IPS-18c (cell line): ENCODE measurements at regions not wholly inside any gene's neighbourhood (a gene's known extent, or its start where the extent isn't known, plus 50 kb on each side); places are given as distances from the start of the nearest gene placed in this dataset.

ENCODE experiments used
- H3K4me3 ChIP-seq: 2 replicates; pipeline ENCODE4 v1.7.0; 2013; ENCODE audit warnings: low read depth, mild to moderate bottlenecking, low read length, moderate library complexity; ENCODE audit not compliant: insufficient read depth
- H3K9me3 ChIP-seq: one replicate; pipeline ENCODE4 v1.6.1; 2013; ENCODE audit warnings: mild to moderate bottlenecking, low read length, moderate library complexity; ENCODE audit not compliant: control insufficient read depth, insufficient read depth

DNA sequence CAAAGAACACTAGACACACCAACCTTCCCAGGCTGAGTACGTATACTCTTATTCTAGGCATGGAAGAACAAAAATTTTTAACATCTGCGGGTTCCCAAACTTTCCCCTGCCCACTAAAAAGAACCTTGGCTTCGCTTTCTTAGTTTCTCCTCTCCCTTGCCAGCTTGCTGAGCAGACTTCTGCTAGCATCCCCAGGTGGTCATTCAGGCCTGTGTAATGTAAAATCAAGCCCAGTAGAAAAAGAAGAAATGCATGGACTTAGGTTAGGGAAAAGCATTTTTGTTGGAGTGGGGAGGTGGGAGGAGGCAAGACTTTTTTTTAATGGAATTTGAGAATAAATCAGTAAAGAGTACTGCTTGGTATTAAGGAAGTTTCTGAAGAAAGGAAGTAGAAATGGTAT lies 331.0 kb upstream of the TLE4 start:
- Histone ChIP-seq H3K9me3 (no peaks in the 10 kb centered on the region), H3K4me3 (no peak overlapping the region)

DNA sequence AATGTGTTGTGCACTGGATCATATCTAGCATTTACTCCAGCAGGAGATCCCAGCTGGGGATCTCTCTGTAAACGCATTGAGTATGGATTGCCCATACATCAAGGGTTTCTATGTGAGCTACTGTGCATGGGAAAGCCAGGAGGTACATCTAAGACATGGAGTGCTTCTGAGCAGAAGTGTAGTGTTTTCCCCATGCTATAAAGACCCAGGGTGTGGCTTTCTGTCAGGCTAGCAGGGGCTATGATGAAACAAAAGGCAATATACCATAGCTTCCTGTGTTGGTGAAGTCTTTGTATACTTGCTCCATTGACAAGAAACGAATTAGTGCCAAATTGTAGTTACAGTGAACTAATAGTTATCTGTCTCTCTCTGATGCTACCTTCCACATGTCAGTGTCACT lies 329.3 kb upstream of the TLE4 start:
- H3K4me3 ChIP-seq: no peak overlapping the region
- no peaks in the 10 kb centered on the region for H3K9me3 ChIP-seq

DNA sequence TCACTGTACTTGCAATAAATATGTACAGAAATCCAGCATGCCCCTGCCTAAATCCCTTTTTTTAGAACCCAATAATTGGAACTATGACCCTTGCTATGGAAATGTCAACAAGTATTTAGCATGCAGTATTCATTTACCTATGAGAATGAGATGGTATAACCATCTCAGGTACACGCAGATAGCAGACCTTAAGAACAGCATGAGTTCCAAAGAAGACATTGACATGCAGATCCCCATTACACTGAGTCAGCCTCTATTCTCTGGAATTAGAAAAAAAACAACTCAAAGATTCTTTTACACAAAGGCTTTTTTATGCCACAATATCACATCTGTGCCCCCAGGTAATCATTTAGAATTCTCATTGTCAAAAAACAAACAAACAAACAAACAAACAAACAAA lies 325.6 kb upstream of the TLE4 start:
- H3K4me3 ChIP-seq: no peak overlapping the region
- H3K9me3 ChIP-seq: no peaks in the 10 kb centered on the region

DNA sequence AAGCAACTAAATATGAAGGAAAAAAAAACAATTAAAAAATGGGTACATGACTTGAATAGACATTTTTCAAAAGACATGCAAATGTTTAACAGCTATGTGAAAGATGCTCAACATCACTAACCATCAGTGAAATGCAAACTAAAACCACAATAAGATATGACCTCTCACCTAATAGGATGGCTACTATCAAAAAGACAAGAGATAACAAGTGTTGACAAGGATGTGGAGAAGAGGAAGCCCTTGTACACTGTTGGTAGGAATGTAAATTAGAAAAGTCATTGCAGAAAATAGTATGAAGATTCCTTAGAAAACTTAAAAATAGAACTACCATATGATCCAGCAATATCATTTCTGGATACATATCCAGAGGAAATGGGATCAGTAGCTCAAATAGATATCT lies 324.7 kb upstream of the TLE4 start:
- H3K9me3 ChIP-seq: no peaks in the 10 kb centered on the region
- no peak overlapping the region for H3K4me3 ChIP-seq

DNA sequence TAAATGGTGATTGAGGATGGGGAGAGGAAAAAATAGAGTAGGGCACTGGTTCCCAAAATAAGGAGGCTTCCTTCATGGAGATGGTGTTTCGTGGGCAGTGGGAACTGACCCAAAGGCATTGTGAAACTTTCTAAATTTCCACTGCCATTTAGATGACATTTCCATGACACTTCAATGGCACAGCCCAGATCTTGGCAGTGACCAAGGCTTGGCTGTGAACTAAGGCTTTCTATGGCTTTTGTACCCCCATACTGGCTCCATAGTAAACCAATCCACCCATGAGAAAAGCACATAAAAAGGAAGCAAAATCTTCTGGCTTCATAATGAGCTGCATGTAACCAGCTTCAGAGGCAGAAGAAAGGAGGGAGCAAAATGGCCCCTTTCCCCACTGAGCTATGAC lies 321.0 kb upstream of the TLE4 start:
- Histone ChIP-seq H3K4me3 (no peak overlapping the region), H3K9me3 (no peaks in the 10 kb centered on the region)

DNA sequence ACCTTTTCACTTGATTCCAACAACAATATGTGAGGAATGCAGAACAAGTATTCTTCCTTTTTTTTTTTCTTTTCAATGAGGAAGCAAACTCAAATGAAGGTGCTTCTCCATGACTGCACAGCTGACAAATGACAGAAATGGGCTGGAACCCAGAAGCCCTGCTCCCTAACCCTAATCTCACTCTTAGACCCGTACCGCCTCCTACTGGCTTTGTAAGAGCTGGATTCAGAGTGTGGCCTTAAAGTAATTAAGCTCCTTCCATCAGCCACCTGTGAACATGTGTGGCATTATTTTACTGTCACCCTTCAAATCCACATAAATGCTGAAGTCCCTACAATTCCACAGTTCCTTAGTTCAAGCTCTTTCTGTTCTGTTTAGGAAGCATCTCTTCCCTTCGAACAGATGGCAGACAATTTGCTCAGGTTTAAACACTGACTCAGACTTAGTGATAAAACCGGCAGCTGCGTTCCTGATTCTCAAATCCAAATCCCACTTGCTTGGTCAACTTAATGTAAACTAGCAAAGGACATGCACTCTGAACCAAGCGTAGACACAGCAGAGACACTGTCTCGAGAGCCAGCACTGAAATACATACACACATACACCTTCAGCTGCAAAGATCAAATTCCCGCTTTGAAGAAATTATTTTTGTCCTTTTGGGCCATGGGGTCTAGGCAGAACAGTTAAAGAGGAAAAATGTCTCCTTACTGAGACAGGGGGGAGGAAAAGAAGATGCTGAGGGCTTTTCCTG lies 316.7 kb upstream of the TLE4 start:
- Histone ChIP-seq H3K4me3 (no peak overlapping the region), H3K9me3 (no peaks in the 10 kb centered on the region)

DNA sequence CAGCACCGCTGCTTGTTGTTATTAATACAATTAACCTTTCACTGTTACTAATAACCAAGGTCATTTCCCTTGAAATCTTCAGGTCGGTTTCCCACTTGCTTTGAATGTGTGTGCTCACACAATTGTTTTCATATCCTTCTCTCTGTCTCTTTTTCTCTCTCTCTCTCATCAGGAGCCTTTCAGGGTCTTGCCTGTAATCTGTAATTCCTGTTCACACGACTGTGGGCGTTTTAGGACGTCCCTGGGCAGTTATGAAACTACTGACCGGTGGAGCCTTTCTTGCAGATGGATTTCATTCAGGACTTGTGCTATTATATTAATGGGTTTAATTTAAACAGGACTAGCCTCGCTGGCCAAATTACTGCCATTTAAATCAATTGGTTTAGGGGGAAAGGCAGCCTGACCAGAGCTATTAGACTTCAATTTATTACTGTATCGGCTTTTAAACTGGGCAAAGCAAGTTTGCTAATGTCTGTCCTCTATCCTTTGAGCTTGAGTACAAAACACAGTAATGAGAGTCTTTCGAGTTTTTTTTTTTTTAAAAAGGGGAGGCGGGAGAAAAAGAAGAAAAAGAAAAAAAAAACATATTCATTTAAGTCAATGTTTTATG lies 316.0 kb upstream of the TLE4 start:
- Histone ChIP-seq H3K9me3 (no peaks in the 10 kb centered on the region), H3K4me3 (no peak overlapping the region)

DNA sequence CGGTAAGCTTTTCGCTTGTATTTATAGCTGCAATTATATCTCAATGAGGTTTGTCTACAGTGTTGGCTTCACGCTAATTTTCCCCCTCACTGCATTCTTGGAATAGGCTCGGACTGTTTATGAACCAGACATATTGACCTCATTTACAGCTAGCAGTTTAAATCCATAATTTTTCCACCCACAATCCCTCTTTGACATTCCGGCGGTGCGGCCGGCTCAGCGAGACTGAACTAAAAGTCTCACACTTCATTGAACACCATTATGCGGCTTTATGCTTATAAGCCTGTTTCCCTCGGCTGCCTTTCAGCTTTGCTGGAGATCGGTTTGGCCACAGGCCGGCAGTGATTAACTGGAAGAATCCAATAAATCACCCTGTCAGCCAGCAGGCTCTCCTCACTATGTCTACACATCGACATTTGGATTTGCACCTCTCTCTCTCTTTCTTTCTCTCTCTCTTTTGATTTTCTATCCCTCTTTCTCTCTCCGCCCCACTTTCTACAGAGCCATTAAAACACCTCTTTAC lies 315.0 kb upstream of the TLE4 start:
- no peak overlapping the region for H3K4me3 ChIP-seq
- no peaks in the 10 kb centered on the region for H3K9me3 ChIP-seq

DNA sequence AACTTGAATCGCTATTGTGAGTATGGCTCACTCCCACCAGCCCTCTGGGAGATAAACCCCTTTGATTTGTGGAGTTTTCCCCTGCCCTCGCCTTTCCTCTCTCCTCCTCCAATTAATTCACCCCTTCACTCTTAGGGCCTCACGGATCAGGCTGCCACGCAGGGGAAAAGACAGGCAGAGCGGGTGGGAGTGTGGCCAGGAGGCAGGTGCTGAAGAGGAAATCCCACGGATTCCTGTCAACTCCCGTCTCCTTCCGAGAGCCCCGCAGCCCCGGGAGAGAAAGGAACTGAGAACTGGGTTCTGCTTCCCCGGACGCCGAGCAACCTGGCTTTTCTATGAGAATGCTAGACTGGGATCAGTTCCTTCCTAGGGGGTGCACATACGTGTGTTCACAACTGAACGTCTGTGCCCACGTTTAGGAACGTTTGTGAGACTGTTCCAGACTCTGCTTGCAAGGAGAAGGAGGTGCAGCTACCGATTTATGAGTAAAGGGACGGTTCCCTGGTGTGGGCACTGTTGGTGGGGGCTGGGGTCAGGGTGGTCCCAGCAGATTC lies 314.5 kb upstream of the TLE4 start:
- Histone ChIP-seq H3K4me3 (no peak overlapping the region), H3K9me3 (no peaks in the 10 kb centered on the region)

DNA sequence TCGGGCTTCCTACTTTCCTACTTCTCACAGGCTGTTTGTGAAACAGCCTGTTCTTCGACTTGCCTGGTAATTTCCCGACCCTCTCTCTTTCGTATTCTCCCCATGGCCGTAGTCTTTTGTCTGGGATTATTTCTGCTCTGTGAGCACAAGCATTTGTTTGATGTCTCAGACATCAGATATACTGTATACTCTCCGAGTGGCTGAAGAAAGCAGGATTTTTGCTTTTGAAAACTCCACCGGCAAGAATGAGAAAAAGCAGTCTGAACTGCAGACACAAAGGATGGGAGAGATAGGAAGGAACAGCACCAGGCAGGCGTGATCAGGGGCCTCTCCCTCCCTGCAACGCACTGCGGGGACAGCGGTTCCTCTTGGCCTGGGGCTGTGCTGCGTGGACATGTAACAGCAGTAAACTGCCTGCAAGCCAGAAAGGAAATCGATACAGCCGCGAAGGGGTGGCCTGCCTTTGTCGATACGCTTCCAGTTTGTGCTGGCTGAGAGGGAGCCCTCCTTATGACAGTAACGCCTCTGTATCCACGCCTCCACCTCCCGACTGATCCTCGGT lies 313.9 kb upstream of the TLE4 start:
- no peaks in the 10 kb centered on the region for H3K9me3 ChIP-seq
- H3K4me3 ChIP-seq: no peak overlapping the region

DNA sequence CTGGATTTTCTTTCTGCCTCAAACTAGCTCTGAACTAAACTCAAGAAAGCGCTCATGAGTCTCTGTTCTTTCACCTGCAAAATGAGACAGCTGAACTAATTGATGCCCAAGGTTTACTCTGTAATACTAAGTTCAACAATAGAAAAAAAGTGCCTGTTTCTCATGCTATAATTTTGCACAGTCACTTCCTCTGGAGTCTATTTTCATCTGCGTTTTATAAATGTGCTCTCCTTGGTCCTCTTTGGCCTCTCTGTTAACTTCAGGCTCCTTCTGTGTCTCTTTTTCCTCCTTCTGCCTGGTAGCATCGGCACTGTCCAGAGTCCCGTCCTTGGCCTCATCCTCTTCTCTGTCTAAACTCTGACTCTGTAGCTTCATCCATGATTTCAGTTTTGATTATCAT lies 311.9 kb upstream of the TLE4 start:
- no peak overlapping the region for H3K4me3 ChIP-seq
- no peaks in the 10 kb centered on the region for H3K9me3 ChIP-seq

DNA sequence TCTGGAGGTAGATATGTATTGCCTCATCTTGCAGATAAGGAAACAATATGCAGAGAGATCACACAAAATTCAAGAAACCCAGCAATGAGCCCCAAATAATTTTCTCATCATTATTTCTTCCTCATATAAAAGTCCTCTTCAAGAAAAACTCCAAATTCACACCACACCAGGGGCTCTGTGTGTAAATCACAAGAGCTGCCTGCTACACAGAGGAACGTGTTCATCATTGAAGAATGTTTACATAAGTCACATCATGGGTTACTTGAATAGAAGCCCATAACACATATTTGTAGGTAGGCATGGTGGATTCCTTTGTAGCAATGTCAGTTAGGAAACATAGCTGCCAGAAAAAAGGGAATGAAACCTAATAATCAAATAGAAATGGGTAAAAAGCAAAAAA lies 308.1 kb upstream of the TLE4 start:
- no peak overlapping the region for H3K4me3 ChIP-seq
- H3K9me3 ChIP-seq: no peaks in the 10 kb centered on the region

DNA sequence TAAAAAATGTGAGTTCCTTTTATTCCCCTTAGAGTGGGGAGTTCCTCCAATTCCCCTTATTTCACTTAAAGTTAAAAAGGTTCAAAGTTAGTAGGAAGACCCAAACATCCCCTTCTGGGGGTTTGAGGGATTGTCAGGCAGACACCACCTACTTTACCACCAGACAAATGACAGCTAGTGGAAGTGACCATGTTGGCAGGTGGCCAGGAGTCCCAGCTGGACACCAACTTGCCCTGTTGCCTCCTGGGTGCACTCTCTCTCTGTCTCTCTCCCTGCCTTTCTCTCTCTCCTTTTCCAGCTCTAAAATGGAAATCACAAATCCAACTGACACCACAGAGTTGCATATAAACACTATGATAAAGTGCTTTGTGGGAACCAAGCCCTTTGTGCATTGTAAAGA lies 307.7 kb upstream of the TLE4 start:
- Histone ChIP-seq H3K4me3 (no peak overlapping the region), H3K9me3 (no peaks in the 10 kb centered on the region)

DNA sequence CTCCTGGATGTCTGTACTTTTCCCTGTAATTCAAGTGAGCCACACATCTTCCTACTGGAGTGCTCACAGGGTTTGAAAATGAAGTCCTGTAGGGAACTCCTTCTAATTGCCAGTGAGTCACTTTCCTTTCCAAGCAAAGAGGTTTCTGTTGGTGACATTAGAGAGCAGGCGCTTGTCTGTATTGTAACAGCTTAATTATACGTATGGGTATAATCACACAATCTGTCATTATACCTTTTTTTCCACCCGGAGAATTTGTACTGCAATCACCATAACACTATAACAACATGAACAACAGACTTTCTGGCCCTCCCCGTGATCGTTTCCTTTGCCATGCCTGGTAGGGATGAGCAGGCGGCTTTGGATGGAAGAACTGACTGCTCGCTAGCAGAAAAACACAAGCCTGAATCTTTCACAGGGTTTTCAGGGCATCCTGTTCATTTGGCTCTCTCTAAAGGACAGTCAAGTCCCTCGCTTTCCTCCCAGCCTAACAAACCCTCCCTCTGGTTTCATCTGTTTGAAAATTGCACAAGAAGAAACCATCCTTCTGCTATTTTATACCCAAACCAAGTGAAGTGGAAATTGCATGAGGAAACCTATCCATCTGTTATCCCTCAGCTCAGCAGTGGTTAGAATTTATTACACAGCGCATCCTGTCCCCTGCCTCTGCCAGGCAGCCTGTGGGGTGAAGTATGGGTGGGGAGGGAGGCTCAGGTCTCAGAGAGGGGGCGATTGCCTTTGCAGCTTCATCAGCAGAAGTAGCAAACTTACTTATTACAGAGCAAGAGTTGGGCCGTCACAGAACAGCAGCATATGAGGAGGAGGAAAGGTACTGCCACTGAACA lies 307.0 kb upstream of the TLE4 start:
- Histone ChIP-seq H3K4me3 (no peak overlapping the region), H3K9me3 (no peaks in the 10 kb centered on the region)

DNA sequence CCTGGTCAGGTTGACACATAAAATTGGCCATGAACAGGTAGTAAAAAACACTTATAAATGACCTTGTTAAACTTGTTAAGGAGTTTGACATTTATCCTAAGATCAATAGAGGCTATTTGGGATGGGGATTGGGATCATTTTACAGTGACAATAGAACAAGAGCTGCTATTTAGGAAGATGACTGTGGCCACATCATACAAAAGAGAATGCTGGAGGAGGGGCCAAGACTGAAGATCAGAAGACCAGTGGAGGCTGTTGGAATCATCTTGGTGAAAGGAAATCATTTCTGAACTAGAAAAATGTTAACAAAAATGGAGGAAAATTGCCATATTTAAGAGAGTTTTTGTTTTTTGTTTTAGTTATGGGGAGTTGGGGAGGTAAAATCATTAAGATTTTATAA lies 304.8 kb upstream of the TLE4 start:
- Histone ChIP-seq H3K4me3 (no peak overlapping the region), H3K9me3 (no peaks in the 10 kb centered on the region)

DNA sequence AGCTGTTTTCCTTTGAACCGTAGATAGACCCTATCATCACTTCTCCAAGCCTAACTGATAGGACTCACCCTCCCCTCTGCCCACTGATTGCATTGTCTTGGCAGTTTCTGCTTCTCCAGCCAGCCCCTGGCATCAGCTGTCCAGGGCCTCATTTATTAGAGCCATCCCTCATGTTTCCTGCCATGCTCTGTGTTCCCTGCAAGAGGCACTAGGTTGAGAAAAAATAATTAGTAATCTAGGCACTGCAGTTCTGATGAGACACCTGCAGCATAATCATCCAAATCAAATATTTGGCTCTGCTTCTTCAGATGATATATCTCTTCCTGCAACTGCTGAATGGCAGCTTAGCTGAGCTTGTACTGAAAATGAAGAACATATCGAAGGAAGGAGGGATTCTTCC lies 303.0 kb upstream of the TLE4 start:
- no peaks in the 10 kb centered on the region for H3K9me3 ChIP-seq
- H3K4me3 ChIP-seq: no peak overlapping the region

DNA sequence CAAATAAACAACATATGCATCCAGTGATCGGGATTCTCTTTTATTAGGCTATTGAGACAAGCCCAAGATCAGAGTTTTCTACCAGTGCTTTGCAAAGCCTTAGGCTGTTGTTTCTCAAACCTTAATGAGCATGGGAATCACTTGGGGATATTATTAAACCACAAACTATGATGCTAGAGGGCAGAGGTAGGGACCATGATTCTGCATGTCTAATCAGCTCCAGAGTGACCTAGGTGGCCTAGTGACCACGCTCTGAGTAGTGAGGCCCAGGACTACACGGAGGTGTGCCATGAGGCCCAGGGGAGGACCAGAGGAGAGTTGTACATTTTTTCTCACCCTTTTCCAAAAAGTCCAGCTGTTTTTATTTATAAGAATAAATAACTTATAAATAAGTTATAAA lies 298.5 kb upstream of the TLE4 start:
- Histone ChIP-seq H3K4me3 (no peak overlapping the region), H3K9me3 (no peaks in the 10 kb centered on the region)
